HG03342 (cell line): ENCODE measurements at regions not wholly inside any gene's neighbourhood (a gene's known extent, or its start where the extent isn't known, plus 50 kb on each side); places are given as distances from the start of the nearest gene placed in this dataset.
"Not testable (repeated sequence)": the region's sequence is repeated elsewhere in the genome, so short reads cannot be mapped to it uniquely, and the experiment has no call there.

Source experiments
- ATAC-seq: cut with Tn5 transposase; IDR thresholded peaks from one replicate; pipeline ENCODE4 v1.9.1; 2021; ENCODE audit warnings: mild to moderate bottlenecking, moderate library complexity; ENCODE audit not compliant: unreplicated experiment

DNA sequence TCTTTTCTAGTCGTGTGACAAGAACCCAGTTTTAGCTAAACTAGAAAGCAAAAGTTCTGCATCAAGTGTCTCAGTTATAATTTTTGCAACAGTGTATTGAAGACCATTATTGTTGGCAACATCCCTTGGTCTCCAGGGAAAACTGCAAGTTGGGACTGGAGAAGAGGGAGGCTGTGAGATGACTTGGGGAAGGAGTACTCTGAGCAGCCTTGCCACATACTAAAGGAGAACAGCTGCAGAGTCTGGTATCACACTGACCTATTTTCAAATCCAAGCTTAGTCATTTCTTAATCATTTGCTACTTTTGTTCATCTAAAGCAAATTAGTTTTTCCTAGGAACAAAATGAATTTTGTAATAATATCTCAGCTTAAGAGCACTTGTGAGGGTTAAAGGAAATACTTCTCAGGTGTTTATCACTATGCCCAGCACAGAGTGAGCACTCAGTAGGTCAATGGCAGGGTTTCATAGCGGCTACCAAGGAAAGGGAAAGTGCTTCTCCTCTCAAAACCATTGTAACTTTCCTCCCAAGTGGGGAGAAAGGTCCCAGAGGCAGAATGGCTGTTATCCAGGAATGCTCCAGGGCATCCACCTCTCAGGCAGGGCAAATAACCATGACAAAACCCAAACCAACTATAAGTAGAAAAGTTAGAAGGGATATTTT, 247.1 kb downstream of the C11orf87 start:
- no peak for ATAC-seq

DNA sequence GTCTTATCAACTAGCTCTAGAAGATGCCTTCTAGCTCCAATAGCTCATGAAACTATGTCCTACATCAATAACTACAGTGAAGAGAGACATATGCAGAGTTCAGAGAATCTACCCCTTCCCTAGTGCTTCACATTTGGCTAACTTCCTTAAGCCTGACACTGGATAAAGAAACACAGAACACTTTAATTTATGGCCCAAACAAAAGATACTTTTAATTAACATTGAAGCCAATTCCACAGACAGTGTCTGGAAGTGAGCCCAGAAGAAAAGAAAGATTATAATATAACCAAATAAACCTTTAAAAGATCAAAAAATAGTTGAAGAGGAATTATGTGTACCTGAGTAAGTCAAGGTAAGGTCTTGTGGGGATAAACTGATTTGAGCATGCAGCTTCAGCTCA, 255.2 kb downstream of the C11orf87 start:
- ATAC-seq: no peak

DNA sequence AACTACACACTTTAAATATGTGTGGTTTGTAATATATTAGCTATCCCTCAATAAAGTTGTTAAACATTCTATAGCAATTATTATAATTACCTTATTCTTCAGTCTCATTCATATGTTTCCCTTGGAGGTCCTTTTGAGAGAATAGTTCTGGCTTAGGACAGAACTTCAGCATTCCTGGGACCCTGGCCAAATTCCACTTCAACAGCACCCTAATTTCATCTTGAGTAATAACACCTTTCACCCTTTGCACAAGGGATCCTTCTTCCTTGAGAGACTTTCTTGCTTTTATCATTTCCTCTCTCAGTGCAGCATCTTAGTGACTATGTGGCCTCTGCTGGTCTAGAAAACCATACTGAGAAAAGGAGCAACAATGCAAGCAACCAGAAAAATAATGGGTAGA, 255.9 kb downstream of the C11orf87 start:
- no peak for ATAC-seq

DNA sequence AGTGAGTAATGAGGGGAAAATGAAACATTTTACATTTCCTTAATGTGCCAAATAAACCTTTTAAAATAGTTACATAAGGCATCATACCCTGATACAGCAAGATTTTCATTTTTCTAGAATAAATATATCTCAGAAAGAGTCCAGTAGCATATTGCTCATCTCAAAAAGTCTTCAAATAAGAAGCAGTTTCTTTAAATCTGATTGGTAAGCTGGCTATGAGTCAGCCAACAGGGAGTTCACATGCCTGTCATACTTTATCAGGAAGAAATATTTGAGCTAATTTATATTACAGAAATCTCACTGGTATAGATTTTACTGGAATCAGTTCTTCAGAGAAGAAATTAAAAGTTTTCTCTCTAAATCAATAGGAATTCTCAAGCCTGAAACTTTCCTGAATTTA, 258.1 kb downstream of the C11orf87 start:
- ATAC-seq: no peak

DNA sequence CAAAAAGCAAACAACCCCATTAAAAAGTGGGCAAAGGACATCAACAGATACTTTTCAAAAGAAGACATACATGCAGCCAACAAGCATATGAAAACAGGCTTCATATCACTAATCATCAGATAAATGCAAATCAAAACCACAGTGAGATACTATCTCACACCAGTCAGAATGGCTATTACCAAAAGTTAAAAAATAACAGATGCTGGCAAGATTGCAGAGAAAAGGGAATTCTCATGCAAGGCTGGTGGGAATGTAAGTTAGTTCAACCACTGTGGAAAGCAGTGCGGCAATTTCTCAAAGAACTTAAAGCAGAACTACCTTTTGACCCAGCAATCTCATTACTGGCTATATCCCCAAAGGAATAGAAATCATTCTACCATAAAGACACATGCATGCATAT, 260.8 kb downstream of the C11orf87 start:
- ATAC-seq: not testable (repeated sequence)

DNA sequence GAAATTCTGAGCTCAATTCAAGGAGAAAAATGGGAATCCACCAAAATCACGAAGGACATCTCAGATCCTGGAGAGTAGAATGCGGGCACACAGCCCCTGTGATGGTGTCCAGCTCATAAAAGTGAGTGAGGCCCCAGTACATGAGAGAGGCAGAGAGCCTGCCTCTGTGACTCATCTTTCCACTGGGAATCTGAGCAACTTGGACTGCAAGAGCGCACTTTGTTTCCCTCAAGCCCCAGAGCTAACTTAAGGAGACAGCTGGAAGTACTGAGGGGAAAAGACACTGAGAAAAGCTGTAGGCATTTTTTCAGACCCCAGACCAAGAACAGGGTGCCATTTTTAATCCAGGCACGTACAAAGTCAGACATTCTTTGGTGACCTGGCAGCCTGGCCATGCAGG, 273.7 kb downstream of the C11orf87 start:
- ATAC-seq: no peak

DNA sequence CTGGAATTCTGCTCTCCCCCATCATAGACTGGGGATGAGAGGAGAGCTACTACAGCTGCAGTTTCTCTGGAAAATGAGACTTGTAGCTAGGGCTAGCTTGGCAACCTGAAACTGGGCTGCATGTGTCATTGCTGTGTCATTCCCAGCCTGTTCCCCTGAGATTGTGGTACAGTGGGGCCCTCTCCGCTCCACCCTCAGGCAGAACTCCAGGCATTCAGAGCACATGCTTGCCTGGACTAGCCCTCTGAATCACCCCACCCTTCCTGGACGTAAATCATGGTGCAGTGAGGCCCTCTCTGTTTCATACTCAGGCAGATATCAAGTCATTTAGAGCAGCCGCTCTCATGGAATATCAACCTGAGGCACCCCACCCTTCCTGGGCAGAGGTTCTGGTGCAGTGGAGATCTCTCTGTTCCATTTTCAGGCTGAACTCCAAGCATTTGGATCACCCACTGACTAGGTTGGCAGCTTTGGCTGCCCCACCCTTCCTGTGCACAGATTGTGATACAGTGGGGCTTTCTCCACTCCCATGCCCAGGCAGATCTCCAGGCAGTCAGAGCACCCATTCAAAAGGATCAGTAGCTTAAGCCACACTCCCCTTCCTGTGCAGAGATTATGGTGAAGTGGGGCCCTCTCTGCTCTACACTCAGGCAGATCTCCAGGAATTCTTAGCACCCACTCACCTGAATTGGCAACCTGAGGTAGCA, 274.4 kb downstream of the C11orf87 start:
- ATAC-seq: no peak

DNA sequence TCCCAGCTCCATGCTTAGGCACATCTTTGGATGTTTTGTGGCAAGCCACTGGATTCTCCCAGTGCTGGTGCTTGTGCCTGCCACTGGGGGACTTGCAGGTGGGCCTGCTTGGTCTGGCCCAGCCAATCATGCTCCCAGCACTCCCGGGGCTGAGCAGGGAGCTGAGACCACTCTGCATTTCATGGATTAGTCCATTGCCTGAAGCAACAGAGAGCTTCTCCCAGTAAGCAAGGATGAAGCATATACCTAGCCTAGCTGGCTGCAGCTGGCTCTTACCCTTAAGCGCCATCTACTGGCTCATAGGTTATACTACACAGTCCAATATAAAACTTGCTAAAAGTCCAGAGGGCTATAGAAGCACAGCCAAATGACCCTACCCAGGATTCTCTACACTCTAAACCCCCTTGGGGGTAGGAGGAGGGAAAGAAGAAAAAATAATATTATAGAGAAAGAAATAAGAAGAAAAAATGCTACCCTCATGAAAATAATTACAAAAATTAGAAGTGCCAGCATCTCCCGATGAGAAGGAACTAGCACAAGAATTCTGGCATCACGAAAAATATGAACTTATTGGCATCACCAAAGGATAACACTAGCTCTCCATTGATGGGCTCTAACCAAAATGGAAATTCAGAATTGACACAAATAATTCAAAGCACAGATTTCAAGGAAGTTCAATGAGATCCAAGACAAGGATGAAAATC, 275.3 kb downstream of the C11orf87 start:
- peak; percentile 95 for ATAC-seq

DNA sequence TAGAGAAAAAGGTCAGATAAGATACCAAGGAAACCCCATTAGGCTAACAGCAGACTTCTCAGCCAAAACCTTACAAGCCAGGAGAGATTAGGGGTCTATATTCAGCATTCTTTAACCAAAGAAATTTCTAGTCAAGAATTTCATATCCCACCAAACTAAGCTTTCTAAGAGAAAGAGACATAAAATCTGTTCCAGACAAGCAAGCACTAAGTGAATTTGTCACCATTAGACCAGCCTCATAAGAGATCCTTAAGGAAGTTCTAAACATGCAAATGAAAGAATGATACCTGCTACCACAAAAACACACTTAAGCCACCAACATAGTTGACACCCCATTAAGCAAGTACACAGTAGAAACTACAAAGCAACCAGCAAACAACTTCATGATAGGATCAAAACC, 276.2 kb downstream of the C11orf87 start:
- no peak for ATAC-seq

DNA sequence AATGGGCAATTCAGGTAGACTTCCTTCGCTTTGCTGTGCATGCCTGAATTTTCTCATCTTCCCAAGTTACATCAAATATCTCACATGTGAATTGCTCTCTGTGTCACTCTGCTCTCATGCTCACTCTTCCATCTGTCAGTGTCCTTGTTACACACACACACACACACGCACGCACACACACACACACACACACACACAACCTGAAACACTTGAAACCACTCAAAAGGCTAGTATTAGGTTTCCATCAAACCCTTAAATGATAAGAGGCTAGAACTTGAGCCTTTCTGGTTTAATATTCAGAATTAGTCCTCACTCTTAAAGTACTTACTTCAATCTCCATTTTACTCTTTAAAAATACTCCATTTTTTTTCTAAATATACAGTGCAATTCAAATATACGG, 282.4 kb downstream of the C11orf87 start:
- no peak for ATAC-seq

DNA sequence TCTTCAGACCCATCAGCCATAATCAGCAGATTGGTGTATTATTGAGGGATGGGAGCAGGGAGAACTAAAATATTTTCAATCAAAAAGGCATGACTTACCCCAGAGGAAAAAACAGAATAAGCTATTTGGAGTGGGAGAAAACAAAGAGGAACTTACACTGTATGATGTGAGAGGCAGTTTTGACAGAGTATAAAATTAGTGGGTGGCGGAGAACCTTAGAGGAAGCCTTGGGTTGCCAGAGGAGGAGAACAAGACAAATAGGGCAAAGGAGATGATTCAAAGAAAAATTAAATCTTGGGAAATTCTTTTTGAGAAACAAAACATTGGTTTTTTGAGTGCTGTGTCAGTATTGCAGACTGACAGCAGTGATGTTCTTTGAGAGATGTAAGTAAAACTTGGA, 285.0 kb downstream of the C11orf87 start:
- no peak for ATAC-seq

DNA sequence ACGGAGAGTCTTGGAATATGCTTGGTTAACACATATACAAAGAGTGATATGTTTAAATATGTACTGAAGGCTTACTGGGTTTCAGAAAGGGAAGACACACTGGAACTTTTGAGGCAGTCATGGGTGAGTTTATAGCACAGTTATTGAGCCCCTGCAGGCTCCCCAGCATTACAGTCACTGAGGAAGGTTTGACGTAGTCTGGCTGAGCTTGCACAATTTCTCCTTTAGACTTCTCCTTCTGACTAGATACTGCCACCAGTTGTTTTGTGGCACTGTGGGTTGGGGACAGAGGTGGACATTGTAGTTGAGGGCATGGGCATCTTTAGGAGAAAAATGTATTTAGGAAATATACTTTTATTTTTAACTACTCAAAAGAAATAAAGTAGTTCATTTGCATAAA, 285.4 kb downstream of the C11orf87 start:
- ATAC-seq: no peak

DNA sequence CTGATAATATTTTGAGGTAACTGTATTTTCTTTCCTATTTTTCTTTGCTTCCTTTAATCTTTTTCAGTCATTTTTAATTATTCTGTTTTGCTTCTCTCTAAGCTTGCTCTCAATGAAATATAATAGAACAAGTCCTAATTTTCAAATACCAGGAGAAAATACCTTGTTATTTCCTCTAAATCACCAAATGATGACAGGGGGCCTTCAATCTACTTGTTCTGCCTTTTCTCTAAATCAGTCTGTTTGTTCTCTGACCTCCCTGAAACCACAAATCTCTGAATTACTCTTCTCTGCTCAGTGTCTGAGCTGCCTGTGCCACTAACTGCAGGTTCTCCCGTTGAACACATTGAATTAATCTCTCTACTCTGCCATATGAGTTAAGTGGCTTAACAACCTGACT, 286.2 kb downstream of the C11orf87 start:
- ATAC-seq: no peak

DNA sequence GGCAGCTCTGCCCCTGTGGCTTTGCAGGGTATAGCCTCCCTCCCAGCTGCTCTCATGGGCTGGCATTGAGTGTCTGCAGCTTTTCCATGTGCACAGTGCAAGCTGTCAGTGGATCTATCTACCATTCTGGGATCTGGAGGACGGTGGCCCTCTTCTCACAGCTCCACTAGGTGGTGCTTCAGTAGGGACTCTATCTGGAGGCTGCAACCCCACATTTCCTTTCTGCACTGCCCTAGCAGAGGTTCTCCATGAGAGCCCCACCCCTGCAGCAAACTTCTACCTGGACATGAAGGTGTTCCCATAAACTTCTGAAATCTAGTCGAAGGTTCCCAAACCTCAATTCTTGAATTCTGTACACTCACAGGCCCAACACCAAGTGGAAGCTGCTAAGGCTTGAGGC, 292.5 kb downstream of the C11orf87 start:
- ATAC-seq: not testable (repeated sequence)

DNA sequence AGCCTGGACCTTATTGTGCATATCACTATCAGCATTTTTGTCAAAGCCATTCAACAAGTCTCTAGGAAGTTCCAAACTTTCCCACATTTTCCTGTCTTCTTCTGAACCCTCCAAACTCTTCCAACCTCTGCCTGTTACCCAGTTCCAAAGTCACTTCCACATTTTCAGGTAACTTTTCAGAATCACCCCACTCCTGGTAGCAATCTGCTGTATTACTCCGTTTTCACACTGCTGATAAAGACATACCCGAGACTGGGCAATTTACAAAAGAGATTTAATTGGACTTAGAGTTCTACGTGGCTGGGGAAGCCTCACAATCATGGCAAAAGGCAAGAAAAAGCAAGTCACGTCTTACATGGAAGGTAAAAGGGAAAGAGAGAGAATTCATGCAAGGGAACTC, 293.4 kb downstream of the C11orf87 start:
- not testable (repeated sequence) for ATAC-seq

DNA sequence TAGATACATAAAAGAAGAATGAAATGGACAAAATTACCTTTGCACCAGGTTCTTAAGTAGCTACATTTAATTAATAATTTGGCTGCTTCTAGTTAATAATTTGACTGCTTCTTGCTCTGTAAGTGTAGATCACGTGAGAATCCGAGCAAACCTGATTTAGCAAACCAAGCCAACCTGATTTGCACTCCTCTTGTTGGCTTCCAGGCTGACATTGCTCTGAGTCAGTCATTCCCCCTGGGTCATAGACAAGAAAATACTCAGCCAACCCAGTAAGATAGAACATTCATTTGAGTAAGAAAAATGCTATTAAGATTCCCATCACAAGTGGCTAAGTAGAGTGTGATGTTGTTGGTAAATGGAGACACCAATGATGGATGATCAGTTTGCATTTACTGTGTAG, 304.1 kb downstream of the C11orf87 start:
- no peak for ATAC-seq

DNA sequence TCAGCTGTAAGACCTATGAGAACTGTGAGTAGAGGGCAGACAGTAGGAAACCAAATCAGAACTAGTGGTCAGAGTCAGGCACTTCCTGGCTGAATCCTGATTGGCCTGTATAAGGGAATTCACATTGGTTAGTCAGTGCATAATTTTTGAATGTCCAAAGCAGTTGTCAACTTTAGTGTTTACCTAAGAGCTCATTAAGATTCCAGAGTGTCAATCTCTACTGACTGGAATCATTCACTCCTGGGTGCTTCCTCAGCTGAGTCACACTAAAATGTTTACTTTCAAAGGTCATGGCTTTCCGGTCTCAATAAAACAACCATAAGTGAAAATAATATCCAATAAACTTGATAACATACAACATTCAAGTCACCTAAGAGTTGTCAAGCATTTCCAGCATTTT, 306.1 kb downstream of the C11orf87 start:
- no peak for ATAC-seq

DNA sequence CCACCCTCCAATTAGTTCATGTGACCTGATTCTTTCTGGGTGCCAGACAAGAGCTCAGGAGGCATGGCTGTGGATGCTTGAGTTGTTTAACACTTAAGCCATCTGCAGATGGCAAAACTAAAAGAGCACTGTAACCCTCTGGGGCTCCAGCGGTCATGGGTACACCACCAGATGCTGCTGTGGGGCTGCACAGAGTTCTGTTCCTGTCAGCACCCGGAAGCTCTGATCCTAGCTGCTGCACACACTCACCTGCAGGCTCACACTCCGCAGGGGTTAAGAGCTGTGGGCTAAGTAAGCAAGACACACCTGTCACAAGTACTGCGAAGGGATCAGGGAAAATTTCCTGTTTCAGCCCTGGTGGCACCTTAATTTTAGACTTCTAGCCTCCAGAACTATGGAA, 307.8 kb downstream of the C11orf87 start:
- no peak for ATAC-seq

DNA sequence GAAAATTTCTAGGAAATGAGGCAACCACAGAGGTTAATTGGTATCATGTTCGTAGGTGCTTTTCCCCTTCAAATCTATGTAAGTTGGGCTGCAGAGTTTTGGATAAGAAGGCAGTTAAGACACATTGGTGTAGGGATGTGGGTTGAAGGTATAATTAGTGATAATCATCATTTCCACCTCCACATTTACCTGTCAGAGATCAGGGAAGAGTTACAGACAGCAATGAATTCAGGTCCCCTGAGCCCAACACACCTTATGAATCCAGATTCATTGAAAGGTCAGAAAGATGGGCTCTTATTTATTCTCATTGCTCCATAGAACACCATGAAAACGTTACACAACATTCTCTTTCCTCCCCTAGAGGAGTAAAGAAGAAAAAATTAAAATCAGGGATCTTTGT, 308.7 kb downstream of the C11orf87 start:
- no peak for ATAC-seq

DNA sequence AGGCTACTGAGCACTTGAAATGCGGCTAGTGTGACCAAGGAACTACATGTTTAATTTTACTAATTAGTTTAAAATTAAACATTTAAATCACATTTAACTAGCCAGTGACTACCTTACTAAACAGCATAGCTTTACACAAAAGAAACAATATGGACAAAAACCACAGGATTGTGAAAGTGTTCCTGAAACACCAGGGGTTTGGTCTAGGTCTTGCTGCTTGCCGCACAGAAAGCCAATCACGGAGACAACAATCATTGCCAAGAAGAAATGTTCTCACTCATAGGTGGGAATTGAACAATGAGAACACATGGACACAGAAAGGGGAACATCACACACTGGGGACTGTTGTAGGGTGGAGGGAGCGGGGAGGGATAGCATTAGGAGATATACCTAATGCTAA, 309.5 kb downstream of the C11orf87 start:
- no peak for ATAC-seq

DNA sequence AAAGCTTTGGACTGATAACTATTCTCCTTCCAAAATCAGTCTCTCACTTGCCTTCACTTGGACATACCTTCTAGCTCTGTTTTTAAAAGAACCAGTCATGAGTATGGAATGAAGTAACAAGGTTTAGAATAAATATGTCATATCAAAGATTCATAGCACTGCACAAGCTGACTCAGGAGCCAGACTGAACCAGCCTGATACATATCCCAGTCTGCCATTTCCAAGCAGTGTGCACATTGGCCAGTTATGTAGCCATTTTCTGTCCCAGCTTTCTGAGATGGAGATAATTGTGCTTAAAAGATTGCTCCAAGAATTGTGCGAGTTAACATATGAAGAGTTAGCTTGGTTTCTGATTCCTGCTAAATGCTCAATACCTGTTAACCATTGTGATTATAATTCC, 311.3 kb downstream of the C11orf87 start:
- no peak for ATAC-seq

DNA sequence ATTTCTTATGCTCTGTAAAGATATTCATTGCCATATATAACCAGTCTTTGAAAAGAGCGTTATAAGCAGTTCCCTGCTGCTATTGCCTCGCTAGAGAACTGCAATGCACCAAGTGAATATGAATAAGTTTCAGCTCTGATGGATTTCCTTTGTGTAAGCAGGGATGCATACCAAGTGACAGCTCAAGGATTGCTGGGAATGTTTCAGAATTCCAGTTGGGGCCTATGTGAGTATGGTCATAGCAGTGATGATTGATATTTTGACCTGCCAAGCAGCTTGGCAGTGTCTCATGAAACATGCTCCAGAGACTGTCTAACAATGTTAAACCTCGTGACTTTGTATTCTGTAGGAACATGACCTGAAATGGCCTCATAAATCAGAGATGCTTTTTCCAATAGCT, 312.6 kb downstream of the C11orf87 start:
- no peak for ATAC-seq
